ENCODE measurements at regions not wholly inside any gene's neighbourhood (a gene's known extent, or its start where the extent isn't known, plus 50 kb on each side); places are given as distances from the start of the nearest gene placed in this dataset.

GRCh38 chr16:63617990-63618763 is 1503.7 kb downstream of the CDH11 start:
- Mint-ChIP-seq H3K27ac (no peak overlapping the region), H3K9me3 (peaks cover 6% of the 10 kb centered on the region), H3K27me3 (no peaks in the 10 kb centered on the region), H3K36me3 (no peaks in the 10 kb centered on the region), H3K4me1 (no peaks in the 10 kb centered on the region), H3K4me3 (no peak overlapping the region)
- DNase-seq = no peak
- ATAC-seq (ENCODE audit: low read depth) = no peak
- POLR2A ChIA-PET = no interaction called here

GRCh38 chr16:63617047-63617989 is 1504.5 kb downstream of the CDH11 start:
- POLR2A ChIA-PET = no interaction called here
- ATAC-seq (ENCODE audit: low read depth) = no peak
- H3K9me3 Mint-ChIP-seq = peaks cover 7% of the 10 kb centered on the region

GRCh38 chr16:63614429-63614828 is 1507.4 kb downstream of the CDH11 start:
- ATAC-seq (ENCODE audit: low read depth) (no peak), DNase-seq (no peak)
- H3K36me3 Mint-ChIP-seq = no peaks in the 10 kb centered on the region
- POLR2A ChIA-PET = no interaction called here
- no peaks in the 10 kb centered on the region for H3K4me1 Mint-ChIP-seq
- no peak overlapping the region for H3K4me3 Mint-ChIP-seq
- H3K27ac Mint-ChIP-seq = no peak overlapping the region
- H3K27me3 Mint-ChIP-seq = no peaks in the 10 kb centered on the region
- peaks cover 8% of the 10 kb centered on the region for H3K9me3 Mint-ChIP-seq

More at GRCh38 chr16:63617047-63617989, 1504.5 kb downstream of the CDH11 start:
- Mint-ChIP-seq H3K4me3 (no peak overlapping the region), H3K27ac (no peak overlapping the region), H3K36me3 (no peaks in the 10 kb centered on the region), H3K4me1 (no peaks in the 10 kb centered on the region), H3K27me3 (no peaks in the 10 kb centered on the region)
- DNase-seq = no peak

DNA sequence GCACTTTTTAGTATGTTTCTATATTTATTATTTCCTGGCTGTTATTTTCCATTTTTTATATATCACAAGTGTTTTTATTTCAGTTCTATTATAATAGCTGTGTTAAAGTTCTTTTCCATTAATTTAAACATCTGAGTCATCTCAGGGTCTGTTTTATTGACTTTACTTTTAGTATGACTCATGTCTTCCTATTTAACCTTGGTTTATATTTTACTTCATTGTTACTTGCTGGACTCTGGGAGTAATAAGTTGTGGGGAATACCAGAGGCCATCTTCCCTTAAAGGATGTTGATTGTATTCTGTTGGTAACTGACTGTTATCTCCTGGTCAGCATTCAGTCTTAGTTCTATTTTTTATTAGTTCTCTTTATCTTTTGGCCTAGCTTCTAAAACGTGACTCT is 1508.2 kb downstream of the CDH11 start:
- no peaks in the 10 kb centered on the region for H3K4me1 Mint-ChIP-seq
- POLR2A ChIA-PET = no interaction called here
- DNase-seq (no peak), ATAC-seq (ENCODE audit: low read depth) (no peak)
- H3K27ac Mint-ChIP-seq = no peak overlapping the region
- no peaks in the 10 kb centered on the region for H3K36me3 Mint-ChIP-seq
- H3K4me3 Mint-ChIP-seq = no peak overlapping the region
- H3K9me3 Mint-ChIP-seq = peaks cover 8% of the 10 kb centered on the region
- H3K27me3 Mint-ChIP-seq = no peaks in the 10 kb centered on the region

DNA sequence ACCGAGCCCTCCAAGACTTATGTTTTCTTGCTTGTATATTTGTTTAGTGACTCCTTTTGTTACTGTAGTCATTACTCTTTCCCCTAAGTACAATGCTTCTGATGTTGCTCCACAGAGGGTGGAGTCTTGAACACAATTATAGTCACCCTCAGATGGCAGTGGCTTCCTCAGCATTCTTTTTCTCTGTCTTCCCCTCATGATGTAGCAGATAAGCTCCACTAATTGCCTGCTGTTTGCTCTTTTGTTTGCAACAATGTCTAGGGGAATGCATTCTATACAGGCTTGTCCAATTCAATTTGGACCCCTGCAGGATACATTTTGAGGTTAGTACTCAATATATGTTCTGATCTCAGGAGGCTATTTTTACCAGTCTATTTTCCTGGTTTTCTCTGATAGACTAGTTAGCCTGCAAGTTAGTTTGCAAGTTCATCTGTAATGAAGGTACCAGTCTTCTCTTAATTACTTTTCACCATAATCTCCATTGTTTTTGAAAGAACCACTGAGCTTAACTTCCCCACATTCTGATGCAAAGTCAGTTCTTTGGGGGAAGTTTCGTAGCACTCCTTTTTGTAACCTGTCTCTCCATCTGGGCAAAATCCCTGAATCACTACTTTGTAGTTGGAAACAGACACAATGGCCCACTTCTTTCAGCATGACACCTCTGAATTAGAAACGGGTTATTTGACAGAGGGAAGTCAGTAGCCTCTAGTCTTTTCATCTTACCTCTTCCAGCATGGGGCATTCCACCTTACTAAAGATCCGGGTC is 1509.2 kb downstream of the CDH11 start:
- no peak for ATAC-seq (ENCODE audit: low read depth)
- Mint-ChIP-seq H3K4me3 (no peak overlapping the region), H3K36me3 (no peaks in the 10 kb centered on the region), H3K27me3 (no peaks in the 10 kb centered on the region), H3K27ac (no peak overlapping the region), H3K9me3 (peaks cover 8% of the 10 kb centered on the region), H3K4me1 (no peaks in the 10 kb centered on the region)
- POLR2A ChIA-PET = no interaction called here
- no peak for DNase-seq

DNA sequence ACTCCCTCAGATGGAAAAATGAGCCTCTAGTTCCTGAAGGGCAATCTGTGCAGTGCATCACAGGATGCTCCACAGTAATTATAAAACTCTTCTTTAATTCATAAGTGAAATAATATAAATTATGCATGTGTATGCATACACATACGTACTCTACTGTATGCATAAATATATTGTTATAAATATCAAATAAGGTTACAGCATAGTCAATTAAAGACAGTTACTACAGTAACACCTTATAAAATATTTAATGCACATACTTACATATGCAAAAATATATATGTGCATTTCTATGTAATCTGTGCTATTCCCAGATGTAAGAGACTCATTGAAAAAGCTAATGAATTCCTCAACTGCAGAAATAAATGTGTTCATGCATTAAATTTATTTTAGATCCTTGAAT is 1515.1 kb downstream of the CDH11 start:
- ATAC-seq (ENCODE audit: low read depth) (no peak), DNase-seq (no peak)
- Mint-ChIP-seq H3K4me3 (no peak overlapping the region), H3K36me3 (no peaks in the 10 kb centered on the region), H3K27ac (no peak overlapping the region), H3K9me3 (peaks cover 4% of the 10 kb centered on the region), H3K4me1 (no peaks in the 10 kb centered on the region), H3K27me3 (no peaks in the 10 kb centered on the region)
- POLR2A ChIA-PET = no interaction called here

- Mint-ChIP-seq H3K4me1 (no peaks in the 10 kb centered on the region), H3K36me3 (no peaks in the 10 kb centered on the region), H3K9me3 (peaks cover 7% of the 10 kb centered on the region), H3K27ac (no peak overlapping the region), H3K27me3 (no peaks in the 10 kb centered on the region), H3K4me3 (no peak overlapping the region)
- ATAC-seq (ENCODE audit: low read depth) (no peak), DNase-seq (no peak)
- POLR2A ChIA-PET = no interaction called here
Measured at GRCh38 chr16:63602206-63602927, 1519.5 kb downstream of the CDH11 start.

DNA sequence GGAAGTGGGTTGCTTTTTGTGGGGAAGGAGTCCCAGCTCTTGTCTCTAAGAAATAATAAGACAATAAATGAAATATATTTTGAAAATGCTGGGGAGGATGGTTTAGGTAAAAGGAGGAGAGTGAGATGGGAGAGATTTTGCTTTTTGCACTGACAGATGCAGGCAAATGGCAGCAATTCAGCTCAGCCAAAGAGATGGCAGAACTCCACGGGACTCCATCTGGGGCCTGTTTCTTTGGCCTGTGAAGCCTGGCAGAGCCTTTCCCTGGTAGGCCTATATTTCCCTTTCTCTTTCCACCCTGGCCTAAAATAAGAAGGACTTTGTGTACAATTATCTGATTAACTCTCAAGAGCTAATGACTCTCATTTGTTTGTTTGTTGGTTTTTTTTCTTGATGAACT is 1525.1 kb downstream of the CDH11 start:
- ATAC-seq (ENCODE audit: low read depth) = no peak
- H3K4me3 Mint-ChIP-seq = no peak overlapping the region
- H3K27ac Mint-ChIP-seq = no peak overlapping the region
- no peaks in the 10 kb centered on the region for H3K36me3 Mint-ChIP-seq
- peaks cover 3% of the 10 kb centered on the region for H3K9me3 Mint-ChIP-seq
- no peaks in the 10 kb centered on the region for H3K27me3 Mint-ChIP-seq
- no peaks in the 10 kb centered on the region for H3K4me1 Mint-ChIP-seq
- POLR2A ChIA-PET = no interaction called here
- DNase-seq = no peak

DNA sequence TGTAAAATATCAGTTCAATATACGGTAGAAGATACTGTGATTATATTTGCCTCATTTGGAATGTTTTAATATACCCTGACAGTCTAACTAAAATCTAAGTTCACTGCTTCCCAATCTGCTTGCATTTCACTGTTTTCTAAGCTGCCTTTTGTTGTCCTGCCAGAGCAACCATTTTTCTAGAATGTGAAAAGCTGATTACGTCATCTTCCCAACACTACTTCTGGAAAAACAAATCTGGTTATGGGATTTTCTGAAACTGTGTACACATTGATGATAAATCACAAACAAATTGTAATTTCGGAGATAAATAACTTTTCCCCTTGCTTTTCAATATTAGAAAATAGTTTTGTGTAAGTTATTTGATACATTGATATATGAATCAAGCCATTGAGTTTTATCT is 1529.0 kb downstream of the CDH11 start:
- Mint-ChIP-seq H3K36me3 (no peaks in the 10 kb centered on the region), H3K27me3 (no peaks in the 10 kb centered on the region), H3K4me3 (no peak overlapping the region), H3K9me3 (peaks cover 2% of the 10 kb centered on the region), H3K4me1 (no peaks in the 10 kb centered on the region), H3K27ac (no peak overlapping the region)
- ATAC-seq (ENCODE audit: low read depth) (no peak), DNase-seq (no peak)
- POLR2A ChIA-PET = no interaction called here

GRCh38 chr16:63581570-63581969 is 1540.3 kb downstream of the CDH11 start:
- no peaks in the 10 kb centered on the region for H3K4me1 Mint-ChIP-seq
- H3K36me3 Mint-ChIP-seq = no peaks in the 10 kb centered on the region
- peaks cover 3% of the 10 kb centered on the region for H3K9me3 Mint-ChIP-seq
- no peak for ATAC-seq (ENCODE audit: low read depth)
- DNase-seq = no peak
- H3K27ac Mint-ChIP-seq = no peak overlapping the region
- H3K27me3 Mint-ChIP-seq = no peaks in the 10 kb centered on the region
- POLR2A ChIA-PET = no interaction called here
- H3K4me3 Mint-ChIP-seq = no peak overlapping the region

DNA sequence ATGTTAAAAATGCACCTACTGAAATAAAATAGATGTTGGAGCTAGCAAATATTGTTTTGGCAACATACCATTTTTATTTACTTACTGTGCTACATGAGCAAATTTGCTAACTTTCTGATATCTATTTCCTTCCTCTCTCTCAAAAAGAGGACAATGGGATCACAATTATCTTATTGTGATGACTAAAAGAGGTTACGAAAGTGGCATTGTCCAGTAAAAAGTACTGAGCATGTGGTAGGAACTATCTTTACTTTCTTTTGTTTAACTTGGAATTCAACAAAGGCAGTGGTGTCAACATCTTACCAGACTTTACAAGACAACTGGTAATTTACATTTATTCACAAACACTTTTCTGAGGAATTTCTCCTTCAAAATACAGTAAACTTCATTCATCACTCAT is 1542.6 kb upstream of the CDH8 start:
- H3K36me3 Mint-ChIP-seq = no peaks in the 10 kb centered on the region
- no peaks in the 10 kb centered on the region for H3K4me1 Mint-ChIP-seq
- ATAC-seq (ENCODE audit: low read depth) (no peak), DNase-seq (no peak)
- H3K27ac Mint-ChIP-seq = no peak overlapping the region
- H3K4me3 Mint-ChIP-seq = no peak overlapping the region
- POLR2A ChIA-PET = no interaction called here
- H3K27me3 Mint-ChIP-seq = no peaks in the 10 kb centered on the region
- peaks cover 7% of the 10 kb centered on the region for H3K9me3 Mint-ChIP-seq

DNA sequence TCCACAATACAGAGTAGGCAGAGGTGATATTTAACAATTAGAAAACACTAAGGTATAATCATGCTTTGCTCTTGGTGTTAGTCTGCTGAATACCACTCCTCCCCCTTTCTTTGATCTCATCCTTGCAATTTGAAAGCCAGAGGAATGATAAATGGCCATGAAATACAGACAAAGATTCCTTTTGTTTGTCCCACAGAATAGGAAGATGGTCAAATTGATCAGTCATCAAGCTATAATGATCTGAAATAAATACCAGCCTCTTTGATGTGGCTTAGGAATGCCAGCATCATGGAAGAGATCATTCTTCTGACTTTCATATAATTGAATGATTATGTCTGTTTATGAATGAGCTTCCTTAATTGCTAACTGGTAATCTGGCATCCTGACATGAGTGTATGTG is 1541.7 kb upstream of the CDH8 start:
- no peaks in the 10 kb centered on the region for H3K36me3 Mint-ChIP-seq
- no peak overlapping the region for H3K4me3 Mint-ChIP-seq
- H3K27ac Mint-ChIP-seq = no peak overlapping the region
- POLR2A ChIA-PET = no interaction called here
- no peak for DNase-seq
- peaks cover 7% of the 10 kb centered on the region for H3K9me3 Mint-ChIP-seq
- ATAC-seq (ENCODE audit: low read depth) = no peak
- no peaks in the 10 kb centered on the region for H3K27me3 Mint-ChIP-seq
- no peaks in the 10 kb centered on the region for H3K4me1 Mint-ChIP-seq

GRCh38 chr16:63575041-63575440 is 1538.8 kb upstream of the CDH8 start:
- Mint-ChIP-seq H3K27ac (no peak overlapping the region), H3K4me1 (no peaks in the 10 kb centered on the region), H3K36me3 (no peaks in the 10 kb centered on the region), H3K4me3 (no peak overlapping the region), H3K9me3 (peaks cover 9% of the 10 kb centered on the region), H3K27me3 (no peaks in the 10 kb centered on the region)
- DNase-seq = no peak
- POLR2A ChIA-PET = no interaction called here
- no peak for ATAC-seq (ENCODE audit: low read depth)
